Ishikawa (cell line): ENCODE measurements at regions not wholly inside any gene's neighbourhood (a gene's known extent, or its start where the extent isn't known, plus 50 kb on each side); places are given as distances from the start of the nearest gene placed in this dataset.

Experiments
- CEBPB ChIP-seq: IDR thresholded peaks from 2 replicates; pipeline ENCODE4 v1.6.1; 2012
- CREB1 ChIP-seq: IDR thresholded peaks from 2 replicates; pipeline ENCODE4 v1.6.1; 2012; ENCODE audit warnings: low read depth
- EGR1 ChIP-seq: IDR thresholded peaks from 2 replicates; pipeline ENCODE4 v1.6.1; 2012
- EP300 ChIP-seq: IDR thresholded peaks from 2 replicates; pipeline ENCODE4 v1.6.1; 2012; ENCODE audit warnings: borderline replicate concordance
- RAD21 ChIP-seq: IDR thresholded peaks from 2 replicates; pipeline ENCODE4 v1.6.1; 2012; ENCODE audit warnings: low read depth
- TAF1 ChIP-seq: IDR thresholded peaks from 2 replicates; pipeline ENCODE4 v1.6.1; 2012; ENCODE audit warnings: low read depth, mild to moderate bottlenecking
- TCF12 ChIP-seq: IDR thresholded peaks from 2 replicates; pipeline ENCODE4 v1.6.1; 2012; ENCODE audit warnings: low read depth
- YY1 ChIP-seq: IDR thresholded peaks from 2 replicates; pipeline ENCODE4 v1.6.1; 2012; ENCODE audit warnings: low read depth
- TF ChIP-seq, protein P1 (sequence below): IDR thresholded peaks from 2 replicates; pipeline ENCODE4 v1.6.1; 2012
- TF ChIP-seq, protein P2 (sequence below): IDR thresholded peaks from 2 replicates; pipeline ENCODE4 v1.6.1; 2012
- TF ChIP-seq, protein P3 (sequence below): IDR thresholded peaks from 2 replicates; pipeline ENCODE4 v1.6.1; 2012; ENCODE audit warnings: low read depth, mild to moderate bottlenecking

DNA sequence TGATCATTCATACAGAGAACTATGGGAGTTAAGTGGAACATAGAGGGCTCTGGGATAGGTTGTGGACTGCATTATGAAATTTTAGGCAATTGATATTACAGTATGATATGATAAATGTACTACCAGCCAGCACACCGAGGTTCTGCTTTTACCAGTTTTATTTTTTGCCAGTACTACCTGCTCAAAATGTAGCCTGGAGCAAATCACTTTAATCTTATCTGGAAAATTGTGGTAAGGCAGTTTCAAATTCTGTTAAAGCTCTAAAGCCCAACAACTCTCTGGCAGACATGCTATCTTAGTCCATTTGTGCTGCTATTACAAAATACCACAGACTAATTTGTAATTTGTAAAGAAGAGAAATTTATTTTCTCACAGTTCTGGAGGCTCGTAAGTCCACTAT, 474.9 kb upstream of the CWC22 start:
- TF ChIP-seq CREB1 (no peak), CEBPB (no peak), TAF1 (no peak), YY1 (no peak), RAD21 (no peak), EP300 (no peak), TCF12 (no peak), EGR1 (no peak)
- TF ChIP-seq, protein P1, sequence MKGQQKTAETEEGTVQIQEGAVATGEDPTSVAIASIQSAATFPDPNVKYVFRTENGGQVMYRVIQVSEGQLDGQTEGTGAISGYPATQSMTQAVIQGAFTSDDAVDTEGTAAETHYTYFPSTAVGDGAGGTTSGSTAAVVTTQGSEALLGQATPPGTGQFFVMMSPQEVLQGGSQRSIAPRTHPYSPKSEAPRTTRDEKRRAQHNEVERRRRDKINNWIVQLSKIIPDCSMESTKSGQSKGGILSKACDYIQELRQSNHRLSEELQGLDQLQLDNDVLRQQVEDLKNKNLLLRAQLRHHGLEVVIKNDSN = no peak
- TF ChIP-seq, protein P2, sequence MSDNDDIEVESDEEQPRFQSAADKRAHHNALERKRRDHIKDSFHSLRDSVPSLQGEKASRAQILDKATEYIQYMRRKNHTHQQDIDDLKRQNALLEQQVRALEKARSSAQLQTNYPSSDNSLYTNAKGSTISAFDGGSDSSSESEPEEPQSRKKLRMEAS = no peak
- TF ChIP-seq, protein P3, sequence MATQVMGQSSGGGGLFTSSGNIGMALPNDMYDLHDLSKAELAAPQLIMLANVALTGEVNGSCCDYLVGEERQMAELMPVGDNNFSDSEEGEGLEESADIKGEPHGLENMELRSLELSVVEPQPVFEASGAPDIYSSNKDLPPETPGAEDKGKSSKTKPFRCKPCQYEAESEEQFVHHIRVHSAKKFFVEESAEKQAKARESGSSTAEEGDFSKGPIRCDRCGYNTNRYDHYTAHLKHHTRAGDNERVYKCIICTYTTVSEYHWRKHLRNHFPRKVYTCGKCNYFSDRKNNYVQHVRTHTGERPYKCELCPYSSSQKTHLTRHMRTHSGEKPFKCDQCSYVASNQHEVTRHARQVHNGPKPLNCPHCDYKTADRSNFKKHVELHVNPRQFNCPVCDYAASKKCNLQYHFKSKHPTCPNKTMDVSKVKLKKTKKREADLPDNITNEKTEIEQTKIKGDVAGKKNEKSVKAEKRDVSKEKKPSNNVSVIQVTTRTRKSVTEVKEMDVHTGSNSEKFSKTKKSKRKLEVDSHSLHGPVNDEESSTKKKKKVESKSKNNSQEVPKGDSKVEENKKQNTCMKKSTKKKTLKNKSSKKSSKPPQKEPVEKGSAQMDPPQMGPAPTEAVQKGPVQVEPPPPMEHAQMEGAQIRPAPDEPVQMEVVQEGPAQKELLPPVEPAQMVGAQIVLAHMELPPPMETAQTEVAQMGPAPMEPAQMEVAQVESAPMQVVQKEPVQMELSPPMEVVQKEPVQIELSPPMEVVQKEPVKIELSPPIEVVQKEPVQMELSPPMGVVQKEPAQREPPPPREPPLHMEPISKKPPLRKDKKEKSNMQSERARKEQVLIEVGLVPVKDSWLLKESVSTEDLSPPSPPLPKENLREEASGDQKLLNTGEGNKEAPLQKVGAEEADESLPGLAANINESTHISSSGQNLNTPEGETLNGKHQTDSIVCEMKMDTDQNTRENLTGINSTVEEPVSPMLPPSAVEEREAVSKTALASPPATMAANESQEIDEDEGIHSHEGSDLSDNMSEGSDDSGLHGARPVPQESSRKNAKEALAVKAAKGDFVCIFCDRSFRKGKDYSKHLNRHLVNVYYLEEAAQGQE = no peak
